Medulla oblongata (tissue), 1 donor: ENCODE measurements at regions not wholly inside any gene's neighbourhood (a gene's known extent, or its start where the extent isn't known, plus 50 kb on each side); places are given as distances from the start of the nearest gene placed in this dataset.
A peak's percentile ranks its signal among the peaks of the same experiment; 100 is the strongest.

Experiments
- DNase-seq: peaks from one replicate; pipeline ENCODE4 v3.0.0-alpha.2; 2015; ENCODE audit errors: extremely low spot score

DNA sequence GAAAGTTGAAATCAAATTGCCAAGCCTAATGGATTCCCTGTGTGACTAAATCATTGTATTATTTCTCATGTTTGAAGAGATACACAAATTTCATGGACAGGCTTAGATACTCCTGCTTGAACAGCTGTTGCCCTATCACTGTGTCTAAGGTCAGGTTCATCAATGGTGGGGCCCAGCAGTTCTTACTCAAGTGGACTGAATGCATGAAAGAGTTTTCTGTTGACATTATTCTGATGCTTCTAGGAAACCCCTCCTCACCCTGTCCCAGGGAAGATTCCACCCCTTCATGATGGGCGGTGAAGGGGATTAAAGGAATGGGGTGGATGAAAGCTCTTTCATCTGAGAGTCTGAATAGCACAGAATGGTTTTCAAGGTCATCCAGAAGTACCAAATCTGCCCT lies 148.8 kb downstream of the INO80D start:
- DNase-seq, result no peak

- DNase-seq, result no peak
Observed at GRCh38 chr2:205936446-205936845, 149.5 kb downstream of the INO80D start.

DNA sequence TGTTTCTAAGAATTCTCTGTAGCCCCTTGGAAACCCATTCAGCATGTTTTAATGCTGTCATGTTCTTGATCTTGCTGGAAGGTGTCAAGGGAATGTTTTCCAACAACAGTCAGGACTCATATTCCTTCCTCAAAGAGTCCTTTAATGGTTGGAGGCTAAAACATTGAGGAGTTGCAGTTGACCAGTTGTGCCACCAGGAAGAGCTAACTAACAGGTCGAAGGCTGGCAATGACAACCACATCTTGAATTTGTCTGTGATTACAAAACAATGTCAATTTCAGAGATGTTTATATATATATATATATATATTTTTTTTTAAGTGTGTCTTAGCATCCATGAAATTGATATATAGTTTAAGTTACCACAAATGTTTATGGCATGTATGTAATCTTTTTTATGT lies 151.5 kb downstream of the INO80D start:
- no peak for DNase-seq

- no peak for DNase-seq
Observed at GRCh38 chr2:205932861-205933260, 153.1 kb downstream of the INO80D start.

DNA sequence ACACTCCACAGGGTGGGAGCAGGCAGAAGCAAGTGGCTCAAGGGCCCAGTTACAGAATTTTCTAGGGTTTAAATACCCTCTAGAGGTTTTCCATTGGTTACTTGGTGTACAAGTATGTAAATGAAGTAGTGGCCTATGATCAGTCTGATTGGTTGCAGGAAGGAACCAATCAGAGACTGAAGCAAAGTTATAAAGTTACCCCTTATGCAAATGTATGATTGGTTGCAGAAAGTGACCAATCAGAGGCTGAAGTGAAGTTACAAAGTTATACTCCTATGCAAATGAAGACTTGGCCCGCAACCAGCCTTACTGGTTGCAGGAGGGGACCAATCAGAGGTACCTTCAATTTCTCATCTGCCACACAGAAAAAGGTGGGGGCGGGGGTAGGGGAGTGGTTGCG lies 154.6 kb downstream of the INO80D start:
- DNase-seq, result no peak

DNA sequence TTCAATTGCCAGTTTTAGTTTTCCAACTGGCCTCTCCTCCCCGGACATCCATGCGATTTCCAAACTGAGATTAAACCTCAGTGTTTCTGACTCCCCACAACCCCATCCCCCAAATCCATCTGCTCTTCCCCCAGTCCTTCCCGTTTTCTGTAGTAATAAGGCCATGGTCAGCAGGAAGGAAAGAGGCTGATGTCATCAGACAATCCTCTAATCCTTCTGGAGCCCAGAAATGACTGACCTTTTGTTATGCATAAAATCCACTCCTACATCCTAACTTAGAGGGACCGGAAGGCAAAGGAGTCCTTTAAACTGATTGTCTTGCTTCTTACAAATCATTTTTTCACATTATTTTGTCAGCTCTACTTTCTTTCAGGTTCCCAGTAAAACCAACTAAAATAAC lies 155.8 kb downstream of the INO80D start:
- DNase-seq, result no peak

GRCh38 chr2:205929246-205929942 lies 156.6 kb downstream of the INO80D start:
- no peak for DNase-seq

DNA sequence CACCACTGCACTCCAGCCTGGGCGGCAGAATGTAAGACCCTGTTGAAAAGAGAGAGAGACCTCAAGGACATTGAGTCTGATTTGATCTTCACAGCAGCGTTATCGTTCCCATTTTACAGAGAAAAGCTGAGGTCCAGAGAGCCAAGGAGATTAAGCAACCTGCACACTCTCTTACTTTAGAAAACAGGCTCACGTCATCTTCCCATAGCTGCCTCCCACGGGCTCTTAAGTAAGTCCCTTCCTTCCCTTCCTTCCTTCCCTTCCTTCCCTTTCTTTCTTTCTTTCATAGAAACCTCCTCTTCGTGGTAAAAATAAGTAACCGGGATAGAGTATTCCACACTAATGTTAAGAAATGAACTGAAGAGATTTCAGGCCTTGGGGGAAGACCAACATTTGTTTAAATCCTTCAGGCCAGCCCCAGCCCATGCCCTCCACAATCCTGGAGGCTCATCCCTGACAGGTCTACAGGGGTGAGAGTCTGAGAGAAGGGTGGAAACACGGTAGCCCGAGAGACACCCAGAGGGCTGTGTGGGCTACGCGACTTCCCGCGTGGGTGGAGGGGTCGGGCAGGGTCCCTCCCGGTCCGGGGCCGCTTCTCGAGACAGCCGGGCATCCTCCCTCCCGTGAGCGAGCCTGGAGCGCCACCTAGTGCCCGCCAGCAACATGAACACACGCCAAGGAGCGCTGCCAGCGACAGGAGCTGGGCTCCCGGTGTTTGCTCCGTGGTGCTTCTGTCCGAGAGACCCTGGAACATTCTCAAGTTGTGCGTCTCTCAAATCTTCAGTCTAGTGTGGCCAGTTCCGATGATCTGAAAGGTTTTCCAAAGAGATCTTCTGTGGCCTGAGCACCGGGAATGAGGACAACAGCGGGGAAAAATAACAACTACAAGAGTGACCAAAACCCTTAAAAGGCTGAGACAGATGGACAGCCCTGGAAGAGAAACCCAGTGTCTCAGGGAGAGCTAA lies 160.3 kb downstream of the INO80D start:
- peak; percentile 64 for DNase-seq

DNA sequence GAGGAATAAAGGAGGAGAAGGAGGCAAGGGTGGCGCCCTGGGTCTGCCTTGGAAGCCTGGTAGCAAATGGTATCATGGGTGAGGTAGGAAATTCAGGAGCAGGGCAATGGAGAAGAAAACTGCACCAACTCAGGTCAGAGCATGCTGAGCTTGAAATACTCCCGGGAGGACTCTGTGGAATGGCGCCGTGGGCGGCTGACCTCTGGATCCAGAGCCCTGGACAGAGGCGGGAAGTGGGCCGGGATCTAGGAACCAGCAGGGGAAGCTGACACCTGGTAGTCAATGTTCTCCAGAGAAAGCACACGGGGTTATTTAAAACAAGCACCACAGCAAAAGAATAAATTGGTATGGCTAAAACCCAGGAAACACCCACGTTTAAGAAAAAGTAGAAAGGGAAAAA lies 161.3 kb downstream of the INO80D start:
- no peak for DNase-seq

DNA sequence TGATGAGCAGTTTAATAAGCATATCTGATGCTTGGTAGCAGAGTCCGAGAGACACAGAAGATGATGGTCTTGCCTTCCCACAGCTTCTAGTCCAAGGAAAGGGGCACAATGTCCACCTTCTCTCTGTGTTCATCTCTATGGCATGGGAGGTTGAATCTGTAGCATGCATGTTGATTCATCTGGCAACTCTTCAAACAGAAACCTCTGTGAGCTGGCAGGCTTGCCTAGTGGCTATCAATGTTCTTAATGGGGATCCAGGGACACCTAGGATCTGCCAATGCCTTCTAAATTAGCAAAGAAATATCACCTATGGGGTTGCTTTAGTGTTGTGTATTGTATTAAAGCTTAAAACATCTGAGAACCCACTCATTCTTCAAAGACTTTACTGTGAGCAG lies 170.8 kb downstream of the INO80D start:
- no peak for DNase-seq

DNA sequence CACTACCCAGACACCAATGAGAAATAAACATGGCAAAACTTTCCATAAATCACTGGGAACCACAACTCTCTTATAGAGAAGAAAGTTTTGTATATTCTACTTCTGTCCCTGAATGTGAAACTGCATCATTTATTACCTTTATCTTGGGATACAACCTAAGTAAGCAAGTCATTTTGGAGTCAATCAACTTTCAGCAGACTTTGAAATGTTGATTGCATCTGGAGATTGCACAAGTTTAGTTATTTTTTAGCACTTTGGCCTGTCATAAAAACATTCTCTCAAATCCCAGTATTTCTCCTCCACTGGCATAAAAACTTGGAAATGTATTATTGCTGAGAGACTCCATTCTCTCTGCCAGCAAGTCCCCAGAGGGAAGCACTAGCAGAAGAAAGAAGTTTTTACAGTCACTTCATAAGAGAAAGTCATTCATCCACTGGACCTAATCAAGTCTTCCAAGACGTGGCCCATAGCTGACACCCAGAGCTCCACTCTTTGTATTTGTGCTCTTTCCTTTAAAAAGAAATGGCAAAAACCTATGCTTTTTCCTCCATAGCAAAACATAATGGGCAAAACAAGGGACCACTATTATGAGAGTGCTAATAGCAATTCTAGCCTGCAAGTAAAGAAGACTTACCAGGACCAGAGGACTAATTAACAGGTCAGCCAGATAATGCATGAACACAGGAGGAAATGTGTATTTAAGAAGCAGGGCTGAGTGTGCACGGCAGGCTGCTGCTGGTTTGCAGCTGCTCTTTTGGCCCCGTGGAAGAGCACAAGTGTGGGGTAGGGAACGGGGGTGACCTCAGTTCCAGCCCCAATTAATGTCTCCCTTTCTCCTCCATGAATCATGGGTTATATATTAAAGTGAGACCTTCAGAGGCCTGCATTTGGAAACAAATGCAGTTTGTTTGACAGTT lies 171.5 kb downstream of the INO80D start:
- no peak for DNase-seq

- DNase-seq, result no peak
Observed at GRCh38 chr2:205913668-205914067, 172.3 kb downstream of the INO80D start.

DNA sequence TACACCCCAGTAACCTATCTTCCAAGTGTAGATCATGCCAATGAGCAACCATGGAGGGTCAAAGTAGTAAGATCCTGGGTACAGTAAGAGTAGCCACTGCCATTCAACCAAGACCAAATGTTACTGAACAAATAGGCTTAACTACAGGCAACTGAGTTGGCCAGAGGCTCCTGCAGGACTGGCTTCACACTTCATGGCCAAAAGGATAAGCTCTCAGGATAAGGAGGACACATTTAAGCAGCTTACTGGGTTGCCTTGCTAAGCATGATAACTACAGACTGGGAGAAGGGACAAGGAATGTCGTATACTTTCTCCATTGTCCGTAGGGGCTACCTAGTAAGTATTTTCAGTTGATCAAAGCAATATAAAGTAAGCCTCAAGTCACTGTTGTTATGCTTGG lies 174.7 kb downstream of the INO80D start:
- DNase-seq, result no peak

- DNase-seq, result no peak
Observed at GRCh38 chr2:205909184-205909572, 176.8 kb downstream of the INO80D start.

DNA sequence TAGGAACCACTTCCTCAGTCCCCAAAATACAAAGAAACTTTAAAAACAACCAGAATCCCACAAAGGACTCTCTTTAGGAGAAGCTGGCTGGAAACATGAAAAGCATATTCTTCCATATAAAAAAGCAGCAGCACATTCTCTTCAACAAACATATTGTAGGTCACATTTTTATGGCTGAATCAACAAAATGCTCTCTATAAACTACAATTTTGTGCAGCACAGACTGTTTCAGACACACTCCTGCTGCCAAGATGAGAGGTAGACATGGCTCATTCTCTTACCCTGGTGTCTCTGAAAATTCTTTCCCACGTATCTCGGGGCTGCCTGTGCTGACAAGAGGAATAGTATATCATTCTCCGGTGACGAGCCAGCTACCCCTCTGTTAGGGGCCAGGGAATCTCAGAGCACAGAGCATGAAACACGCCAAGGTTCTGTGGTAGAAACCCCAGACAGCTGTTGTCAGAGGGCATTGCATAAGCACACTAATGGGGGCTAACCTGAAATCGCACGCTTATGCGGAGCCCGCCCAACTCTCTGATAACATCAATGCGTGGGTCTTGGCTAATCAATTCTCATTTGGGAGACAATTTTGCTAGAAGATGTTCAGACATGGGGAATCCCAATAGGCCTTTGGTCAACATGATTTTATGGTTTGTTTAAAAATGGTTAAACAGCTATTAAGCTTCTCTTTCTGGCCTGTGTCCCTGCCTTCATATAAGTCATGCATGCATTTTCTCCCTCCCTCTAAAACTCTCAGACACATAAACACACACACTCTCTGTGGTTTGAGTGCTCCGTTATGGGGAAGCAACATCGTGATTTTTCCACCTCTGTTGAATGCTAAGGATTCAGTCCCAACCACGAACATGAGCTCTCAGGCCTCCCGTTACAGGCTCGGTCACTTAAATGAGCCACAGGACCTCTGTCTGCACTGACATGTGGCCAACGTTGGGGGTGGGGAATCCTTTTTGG lies 177.5 kb downstream of the INO80D start:
- no peak for DNase-seq

GRCh38 chr2:205906419-205906818 lies 179.6 kb downstream of the INO80D start:
- no peak for DNase-seq

DNA sequence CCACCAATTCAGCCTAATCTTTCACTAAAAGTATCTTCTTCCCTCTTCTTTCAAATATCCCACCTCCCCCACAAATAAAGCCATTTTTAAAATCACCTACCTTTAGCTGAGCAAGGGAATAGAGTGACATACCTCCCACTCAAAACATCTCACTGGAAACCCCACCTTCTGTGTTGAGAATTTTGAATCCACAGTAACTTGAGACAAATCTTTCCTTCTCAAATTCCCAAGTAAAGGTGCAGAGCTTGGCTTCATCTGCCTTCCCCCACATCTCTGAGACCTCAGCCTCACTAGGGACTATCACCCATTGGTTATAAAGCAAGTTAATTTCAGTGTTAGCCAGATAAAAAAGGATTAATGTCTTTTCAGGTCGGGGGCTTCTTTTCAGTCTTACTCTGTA lies 180.4 kb downstream of the INO80D start:
- no peak for DNase-seq

DNA sequence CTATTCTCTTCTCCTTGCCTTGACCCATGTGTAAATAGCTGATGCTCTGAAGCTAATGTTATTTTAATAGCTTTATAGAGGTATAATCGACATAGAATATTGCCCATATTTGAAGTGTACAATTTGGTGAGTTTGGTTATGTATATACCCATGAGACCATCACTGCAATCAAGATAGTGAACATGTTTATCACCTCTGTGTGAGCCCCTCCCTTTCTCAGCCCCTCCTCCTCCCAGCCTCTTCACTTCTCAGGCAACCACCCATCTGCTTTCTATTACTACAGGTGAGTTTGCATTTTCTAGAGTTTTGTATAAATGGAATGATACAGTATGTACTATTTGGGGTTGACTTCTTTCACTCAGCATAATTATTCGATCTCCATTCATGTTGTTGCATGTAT lies 181.1 kb downstream of the INO80D start:
- DNase-seq, result no peak

DNA sequence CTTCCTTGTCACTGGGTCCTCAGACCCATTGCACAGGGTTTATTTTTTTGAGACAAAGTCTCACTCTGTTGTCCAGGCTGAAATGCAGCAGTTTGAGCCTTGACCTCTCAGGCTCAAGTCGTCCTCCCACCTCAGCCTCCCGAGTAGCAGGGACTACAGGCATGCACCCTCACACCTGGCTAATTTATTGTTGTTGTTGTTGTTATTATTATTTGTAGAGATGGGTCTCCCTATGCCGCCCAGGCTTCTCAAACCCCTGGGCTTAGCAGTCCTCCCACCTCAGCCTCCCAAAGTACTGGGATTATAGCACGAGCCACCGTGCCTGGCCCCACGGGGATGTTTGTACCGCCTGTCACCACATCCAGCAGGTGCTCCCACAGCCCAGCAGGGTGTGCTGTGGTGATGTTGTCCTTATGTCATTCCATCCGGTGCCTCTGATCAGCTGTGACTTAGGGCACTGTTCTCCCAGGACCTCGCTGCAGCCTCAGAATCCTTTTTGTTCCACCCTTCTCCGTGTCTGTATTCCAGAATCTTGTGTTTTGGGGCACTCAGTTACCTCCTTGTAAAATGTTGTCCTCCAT lies 182.3 kb downstream of the INO80D start:
- no peak for DNase-seq

DNA sequence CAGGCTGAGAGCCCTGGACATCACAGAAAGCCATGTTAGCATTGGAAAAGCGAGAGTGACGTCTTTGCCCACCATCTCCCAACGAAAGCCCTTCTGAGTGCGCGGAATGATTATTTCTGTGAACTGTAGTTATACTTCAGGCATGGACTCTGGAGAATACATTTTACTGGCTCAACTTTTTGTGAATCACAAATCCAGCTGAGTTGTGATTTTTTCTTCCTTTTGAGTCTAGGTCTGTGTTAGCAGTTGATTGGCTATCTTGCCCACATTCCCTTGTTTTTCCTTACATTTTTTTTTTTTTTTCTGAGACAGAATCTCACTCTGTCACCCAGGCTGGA lies 183.1 kb downstream of the INO80D start:
- no peak for DNase-seq
